Sigmoid colon (tissue), 4 donors: ENCODE measurements at regions not wholly inside any gene's neighbourhood (a gene's known extent, or its start where the extent isn't known, plus 50 kb on each side); places are given as distances from the start of the nearest gene placed in this dataset.

Experiments
- EP300 ChIP-seq, 4 donors: sonication (generic); formaldehyde crosslinking; IDR thresholded peaks; one replicate each; pipeline ENCODE4 v1.6.1; 2017; ENCODE audit warnings: antibody characterized with exemption in 4 of 4
- POLR2A ChIP-seq, 2 donors: fragments of 450-650 bp; IDR thresholded peaks; one replicate each; pipeline ENCODE4 v1.6.1; 2016; ENCODE audit warnings: antibody characterized with exemption in 2 of 2, mild to moderate bottlenecking in 2 of 2, moderate library complexity in 2 of 2
- POLR2AphosphoS5 ChIP-seq, 4 donors: sonication (generic); formaldehyde crosslinking; IDR thresholded peaks; one replicate each; pipeline ENCODE4 v1.6.1; 2017; ENCODE audit warnings: antibody characterized with exemption in 4 of 4
- TF ChIP-seq, protein P1 (sequence below), 4 experiments: fragments of 450-650 bp in 3 of 4; fragments of 200-600 bp in 1 of 4; IDR thresholded peaks; one replicate each; pipeline ENCODE4 v1.5.1; 2016 to 2019; ENCODE audit warnings: antibody characterized with exemption in 4 of 4, mild to moderate bottlenecking in 3 of 4, moderate library complexity in 2 of 4

DNA sequence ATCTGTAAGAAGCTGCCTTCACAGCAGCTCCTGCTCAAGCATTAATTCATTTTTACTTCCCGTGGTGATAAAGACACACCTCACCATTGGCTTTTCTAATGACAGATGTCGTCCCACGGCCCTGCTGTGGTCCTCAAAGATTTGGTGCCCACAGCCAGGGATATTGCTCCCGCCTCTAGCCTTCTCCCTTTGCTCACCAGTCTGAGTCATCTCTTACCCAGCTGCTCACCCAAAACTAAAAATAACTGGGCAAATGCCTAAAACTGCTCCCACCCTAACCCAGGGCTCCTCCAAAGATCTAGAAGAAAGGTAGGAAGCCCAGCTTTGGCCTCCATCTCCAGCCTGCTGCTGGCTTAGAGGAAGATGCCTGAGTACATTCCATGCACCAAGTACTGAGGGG, 371.1 kb upstream of the ZNF507 start:
- TF ChIP-seq, protein P1, sequence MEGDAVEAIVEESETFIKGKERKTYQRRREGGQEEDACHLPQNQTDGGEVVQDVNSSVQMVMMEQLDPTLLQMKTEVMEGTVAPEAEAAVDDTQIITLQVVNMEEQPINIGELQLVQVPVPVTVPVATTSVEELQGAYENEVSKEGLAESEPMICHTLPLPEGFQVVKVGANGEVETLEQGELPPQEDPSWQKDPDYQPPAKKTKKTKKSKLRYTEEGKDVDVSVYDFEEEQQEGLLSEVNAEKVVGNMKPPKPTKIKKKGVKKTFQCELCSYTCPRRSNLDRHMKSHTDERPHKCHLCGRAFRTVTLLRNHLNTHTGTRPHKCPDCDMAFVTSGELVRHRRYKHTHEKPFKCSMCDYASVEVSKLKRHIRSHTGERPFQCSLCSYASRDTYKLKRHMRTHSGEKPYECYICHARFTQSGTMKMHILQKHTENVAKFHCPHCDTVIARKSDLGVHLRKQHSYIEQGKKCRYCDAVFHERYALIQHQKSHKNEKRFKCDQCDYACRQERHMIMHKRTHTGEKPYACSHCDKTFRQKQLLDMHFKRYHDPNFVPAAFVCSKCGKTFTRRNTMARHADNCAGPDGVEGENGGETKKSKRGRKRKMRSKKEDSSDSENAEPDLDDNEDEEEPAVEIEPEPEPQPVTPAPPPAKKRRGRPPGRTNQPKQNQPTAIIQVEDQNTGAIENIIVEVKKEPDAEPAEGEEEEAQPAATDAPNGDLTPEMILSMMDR (IDR thresholded peaks at IDR 0.05): no peak
- TF ChIP-seq POLR2A (IDR thresholded peaks at IDR 0.05): no peak
- no peak for TF ChIP-seq POLR2AphosphoS5 (IDR thresholded peaks at IDR 0.05)
- no peak for TF ChIP-seq EP300 (IDR thresholded peaks at IDR 0.05)
